Thyroid gland (tissue), 4 donors: ENCODE measurements at regions not wholly inside any gene's neighbourhood (a gene's known extent, or its start where the extent isn't known, plus 50 kb on each side); places are given as distances from the start of the nearest gene placed in this dataset.

Experiments used
- DNase-seq, 2 donors: peaks; one replicate each; pipeline ENCODE4 v3.0.0-alpha.2; 2019
- H3K27ac ChIP-seq, 3 donors: fragments of 200-600 bp; sonication (generic); 1 replicate in 2 of 3; 2 replicates in 1 of 3; pipeline ENCODE4 v1.5.1; 2016 to 2019; ENCODE audit warnings: mild to moderate bottlenecking in 1 of 3, moderate library complexity in 1 of 3
- H3K27me3 ChIP-seq: fragments of 200-600 bp; sonication (generic); one replicate; pipeline ENCODE4 v1.5.1; 2019
- H3K36me3 ChIP-seq, 2 donors: fragments of 200-600 bp; sonication (generic); one replicate each; pipeline ENCODE4 v1.5.1; 2016 to 2019
- H3K4me1 ChIP-seq, 2 donors: fragments of 200-600 bp; sonication (generic); one replicate each; pipeline ENCODE4 v1.5.1; 2017 to 2019
- H3K4me3 ChIP-seq, 3 donors: fragments of 200-600 bp; sonication (generic); replicated peaks in 1 of 3; 1 replicate in 2 of 3; 2 replicates in 1 of 3; pipeline ENCODE4 v1.5.1; 2016; ENCODE audit warnings: mild to moderate bottlenecking in 1 of 3
- H3K9me3 ChIP-seq: fragments of 200-600 bp; sonication (generic); one replicate; pipeline ENCODE4 v1.5.1; 2017
- CTCF ChIP-seq, 6 experiments: fragments of 200-600 bp in 3 of 6; fragments of 450-650 bp in 3 of 6; sonication (generic) in 3 of 6; IDR thresholded peaks; one replicate each; pipeline ENCODE4 v1.5.1; 2016 to 2019; ENCODE audit warnings: antibody characterized with exemption in 6 of 6, mild to moderate bottlenecking in 2 of 6, inconsistent platforms in 1 of 6, moderate library complexity in 1 of 6
- POLR2A ChIP-seq, 2 donors: fragments of 450-650 bp; IDR thresholded peaks; one replicate each; pipeline ENCODE4 v1.6.1; 2017; ENCODE audit warnings: antibody characterized with exemption in 2 of 2, mild to moderate bottlenecking in 2 of 2, moderate library complexity in 1 of 2
- whole genome bisulfite sequencing, 2 donors: methylation state at CpG; one replicate each; pipeline ENCODE4 v1.1.5; 2017; 5-methylcytosine and 5-hydroxymethylcytosine counted together
- intact Hi-C: fragments of 100-400 bp; cut with DNase I; formaldehyde crosslinking; loops from one replicate; pipeline ENCODE4 v1.15.1; 2023

- H3K4me1 ChIP-seq, result no peaks in the 10 kb centered on the region
- WGBS, 2 donors, result 94 to 96% methylated on average over 2 of the region's 2 CpGs
- H3K27ac ChIP-seq, result no peak overlapping the region
- intact Hi-C loops, result no loop called here
- no peak overlapping the region for H3K4me3 ChIP-seq
- no peak for TF ChIP-seq CTCF (IDR thresholded peaks at IDR 0.05)
- TF ChIP-seq POLR2A (IDR thresholded peaks at IDR 0.05), result no peak
- no peaks in the 10 kb centered on the region for H3K36me3 ChIP-seq
- no peaks in the 10 kb centered on the region for H3K27me3 ChIP-seq
- no peak for DNase-seq
- H3K9me3 ChIP-seq, result no peaks in the 10 kb centered on the region
Observed at GRCh38 chr4:110710070-110710469, 87.2 kb upstream of the PITX2 start.

GRCh38 chr4:110712486-110712885 lies 89.6 kb upstream of the PITX2 start:
- Histone ChIP-seq H3K27ac (no peak overlapping the region), H3K27me3 (no peaks in the 10 kb centered on the region), H3K4me3 (no peak overlapping the region), H3K36me3 (no peaks in the 10 kb centered on the region), H3K4me1 (no peaks in the 10 kb centered on the region), H3K9me3 (no peaks in the 10 kb centered on the region)
- TF ChIP-seq CTCF (IDR thresholded peaks at IDR 0.05) (no peak), POLR2A (IDR thresholded peaks at IDR 0.05) (no peak)
- no peak for DNase-seq
- intact Hi-C loops, result no loop called here
- whole genome bisulfite sequencing, 2 donors, result 88% methylated on average over 3 of the region's 3 CpGs

DNA sequence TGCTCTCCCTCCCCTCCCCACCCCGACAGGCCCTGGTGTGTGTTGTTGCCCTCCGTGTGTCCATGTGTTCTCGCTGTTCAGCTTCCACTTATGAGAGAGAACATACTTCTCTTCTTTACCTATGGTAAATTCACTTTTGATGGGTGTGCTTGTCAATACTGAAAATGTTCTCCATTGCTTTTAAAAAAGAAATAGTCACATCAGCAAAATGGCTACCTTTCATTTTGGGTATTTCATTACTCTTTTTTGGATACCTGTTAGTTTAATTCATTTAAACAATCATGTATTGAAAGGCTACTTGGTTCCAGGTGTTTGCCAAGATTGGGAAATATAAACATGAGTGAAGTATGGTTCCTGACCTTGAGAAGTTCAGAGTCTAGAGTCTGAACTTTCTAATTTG lies 107.4 kb upstream of the PITX2 start:
- DNase-seq, result no peak
- intact Hi-C loops, result no loop called here
- Histone ChIP-seq H3K27ac (no peak overlapping the region), H3K4me3 (no peak overlapping the region), H3K9me3 (no peaks in the 10 kb centered on the region), H3K27me3 (no peaks in the 10 kb centered on the region), H3K36me3 (no peaks in the 10 kb centered on the region), H3K4me1 (no peaks in the 10 kb centered on the region)
- TF ChIP-seq CTCF (IDR thresholded peaks at IDR 0.05) (no peak), POLR2A (IDR thresholded peaks at IDR 0.05) (no peak)
- WGBS, 2 donors, result 75 to 81% methylated on average over 3 of the region's 3 CpGs

GRCh38 chr4:110733901-110734300 lies 111.0 kb upstream of the PITX2 start:
- H3K27me3 ChIP-seq, result no peaks in the 10 kb centered on the region
- TF ChIP-seq CTCF (IDR thresholded peaks at IDR 0.05), result no peak
- TF ChIP-seq POLR2A (IDR thresholded peaks at IDR 0.05), result no peak
- intact Hi-C loops, result no loop called here
- no peak overlapping the region for H3K4me3 ChIP-seq
- no peaks in the 10 kb centered on the region for H3K9me3 ChIP-seq
- 81 to 82% methylated on average over 4 of the region's 4 CpGs for WGBS, 2 donors
- no peak overlapping the region for H3K27ac ChIP-seq
- DNase-seq, result no peak
- H3K4me1 ChIP-seq, result no peaks in the 10 kb centered on the region
- no peaks in the 10 kb centered on the region for H3K36me3 ChIP-seq

DNA sequence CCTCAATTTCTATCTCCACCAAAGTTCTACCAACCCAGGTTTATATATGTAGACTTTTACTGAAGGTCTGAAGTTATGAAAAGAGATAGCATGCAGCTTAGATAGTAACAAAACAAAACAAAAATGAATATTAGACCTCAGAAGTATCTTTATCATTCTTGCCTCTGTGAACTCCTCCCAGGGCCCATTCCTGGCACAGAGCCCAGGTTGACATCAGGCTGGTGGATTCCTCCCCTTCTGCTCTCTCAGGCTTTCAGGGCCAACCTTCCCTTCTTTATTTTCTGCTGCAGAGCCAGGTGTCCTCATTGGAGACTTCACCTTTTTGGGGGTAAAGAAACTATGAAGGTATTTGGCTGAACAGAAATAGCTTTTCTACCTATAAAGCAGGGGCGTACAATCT lies 112.8 kb upstream of the PITX2 start:
- DNase-seq, result no peak
- Histone ChIP-seq H3K27me3 (no peaks in the 10 kb centered on the region), H3K4me3 (no peak overlapping the region), H3K27ac (no peak overlapping the region), H3K9me3 (no peaks in the 10 kb centered on the region), H3K4me1 (no peaks in the 10 kb centered on the region), H3K36me3 (no peaks in the 10 kb centered on the region)
- TF ChIP-seq POLR2A (IDR thresholded peaks at IDR 0.05) (no peak), CTCF (IDR thresholded peaks at IDR 0.05) (no peak)
- WGBS, 2 donors, result 91 to 95% methylated on average over 1 of the region's 1 CpG
- intact Hi-C loops, result no loop called here
